HG03439 (cell line): ENCODE measurements at regions not wholly inside any gene's neighbourhood (a gene's known extent, or its start where the extent isn't known, plus 50 kb on each side); places are given as distances from the start of the nearest gene placed in this dataset.

Experiments
- ATAC-seq: cut with Tn5 transposase; IDR thresholded peaks from one replicate; pipeline ENCODE4 v1.9.1; 2021; ENCODE audit warnings: mild to moderate bottlenecking, moderate library complexity; ENCODE audit not compliant: unreplicated experiment

DNA sequence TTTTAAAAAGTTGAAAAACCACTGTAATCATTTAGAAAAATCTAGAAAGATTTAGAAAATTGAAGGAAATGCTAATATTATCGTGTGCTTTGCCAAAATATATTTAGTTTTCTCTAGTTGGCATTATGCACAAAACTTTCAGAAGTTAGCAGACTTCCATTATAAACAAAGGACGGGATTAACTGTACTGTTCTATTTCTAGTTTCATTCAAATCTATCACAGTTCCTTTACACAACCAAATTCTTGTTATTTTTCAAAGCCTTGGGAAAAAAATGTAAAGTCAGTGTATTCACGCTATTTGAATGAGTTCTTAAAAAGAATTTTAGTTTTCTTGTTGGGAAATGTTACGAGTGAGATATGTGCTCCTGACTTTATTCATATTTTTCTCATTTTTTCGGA, 277.8 kb downstream of the LMO7 start:
- no peak for ATAC-seq

DNA sequence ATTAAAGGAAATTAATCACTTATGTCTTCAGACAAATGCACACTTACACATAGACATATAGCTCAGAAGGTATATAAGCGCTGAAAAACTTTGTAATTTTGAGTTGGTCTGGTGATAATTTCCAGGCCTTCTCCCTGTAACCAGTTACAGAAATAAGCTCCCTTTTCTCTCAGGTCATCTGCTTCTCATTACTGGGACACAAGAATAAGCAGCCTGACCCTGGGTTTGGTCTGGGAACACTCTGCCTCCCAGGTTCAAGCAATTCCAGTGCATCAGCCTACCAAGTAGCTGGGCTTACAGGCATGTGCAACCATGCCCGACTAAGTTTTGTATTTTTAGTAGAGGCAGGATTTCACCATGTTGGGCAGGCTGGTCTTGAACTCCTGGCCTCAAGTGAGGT, 274.5 kb downstream of the LMO7 start:
- ATAC-seq = no peak
